GM10248 (cell line): ENCODE measurements at regions not wholly inside any gene's neighbourhood (a gene's known extent, or its start where the extent isn't known, plus 50 kb on each side); places are given as distances from the start of the nearest gene placed in this dataset.

Experiments
- CTCF ChIA-PET: fragments of 300-600 bp; sonication (Branson Sonifier 250); formaldehyde crosslinking; extraction: SDS; loops from one replicate; lab custom pipeline; 2021; ENCODE audit warnings: antibody characterized with exemption; lab: Yijun Ruan, JAX
- POLR2A ChIA-PET: fragments of 350-650 bp; sonication (Branson Sonifier 250); formaldehyde crosslinking; extraction: SDS; loops from one replicate; lab custom pipeline; 2020; ENCODE audit warnings: antibody characterized with exemption; lab: Yijun Ruan, JAX
- DNase-seq: peaks from one replicate; pipeline ENCODE4 v3.0.0; 2012; ENCODE audit errors: extremely low spot score
- TF ChIP-seq, protein P1 (sequence below): IDR thresholded peaks from 2 replicates; pipeline ENCODE4 v1.5.1; 2012; ENCODE audit warnings: mild to moderate bottlenecking, low read depth; ENCODE audit errors: extremely low read depth, missing control alignments, control extremely low read depth

DNA sequence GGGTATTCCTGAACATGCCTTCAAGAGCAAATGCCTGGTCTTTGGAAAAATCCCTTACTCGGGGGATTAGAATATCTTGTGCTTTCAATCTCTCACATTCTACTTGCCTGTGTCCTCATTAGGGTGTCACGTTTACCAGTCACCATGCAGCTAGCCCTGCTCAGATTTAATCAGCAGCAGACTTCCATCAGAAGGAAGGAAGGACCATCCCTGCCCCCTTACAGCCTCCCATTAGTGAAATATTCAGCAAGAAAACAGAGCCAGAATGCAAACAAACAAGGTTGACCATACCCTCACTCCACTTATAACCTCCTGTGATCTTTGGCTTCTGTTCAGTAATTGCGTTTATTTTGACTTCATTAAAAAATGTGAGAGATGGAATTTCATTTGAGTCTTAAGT, 208.6 kb downstream of the CXCL12 start:
- POLR2A ChIA-PET = no interaction called here
- CTCF ChIA-PET = no interaction called here
- TF ChIP-seq, protein P1, sequence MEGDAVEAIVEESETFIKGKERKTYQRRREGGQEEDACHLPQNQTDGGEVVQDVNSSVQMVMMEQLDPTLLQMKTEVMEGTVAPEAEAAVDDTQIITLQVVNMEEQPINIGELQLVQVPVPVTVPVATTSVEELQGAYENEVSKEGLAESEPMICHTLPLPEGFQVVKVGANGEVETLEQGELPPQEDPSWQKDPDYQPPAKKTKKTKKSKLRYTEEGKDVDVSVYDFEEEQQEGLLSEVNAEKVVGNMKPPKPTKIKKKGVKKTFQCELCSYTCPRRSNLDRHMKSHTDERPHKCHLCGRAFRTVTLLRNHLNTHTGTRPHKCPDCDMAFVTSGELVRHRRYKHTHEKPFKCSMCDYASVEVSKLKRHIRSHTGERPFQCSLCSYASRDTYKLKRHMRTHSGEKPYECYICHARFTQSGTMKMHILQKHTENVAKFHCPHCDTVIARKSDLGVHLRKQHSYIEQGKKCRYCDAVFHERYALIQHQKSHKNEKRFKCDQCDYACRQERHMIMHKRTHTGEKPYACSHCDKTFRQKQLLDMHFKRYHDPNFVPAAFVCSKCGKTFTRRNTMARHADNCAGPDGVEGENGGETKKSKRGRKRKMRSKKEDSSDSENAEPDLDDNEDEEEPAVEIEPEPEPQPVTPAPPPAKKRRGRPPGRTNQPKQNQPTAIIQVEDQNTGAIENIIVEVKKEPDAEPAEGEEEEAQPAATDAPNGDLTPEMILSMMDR = no peak
- no peak for DNase-seq

DNA sequence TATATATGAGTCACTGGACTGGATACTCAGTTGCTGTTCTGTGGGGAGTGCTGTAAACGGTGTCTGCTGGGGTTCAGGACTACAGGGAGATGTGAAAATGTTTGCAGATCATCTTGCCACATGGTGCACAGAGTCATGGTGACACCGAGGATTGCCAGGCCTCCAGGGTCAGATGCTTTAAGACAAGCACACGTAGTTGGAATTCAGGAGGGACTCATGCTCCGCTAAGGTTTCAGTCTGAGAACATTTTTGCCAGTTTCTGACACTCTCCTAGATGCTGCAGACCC, 211.3 kb downstream of the CXCL12 start:
- ChIA-PET POLR2A (no interaction called here), CTCF (interaction anchor here (1.3 to 2.0 kb wide), 2 partner anchors 9 to 23 kb away, joined by 3 to 6 read pairs; no protein-coding TSS in a partner anchor)
- DNase-seq = no peak
- TF ChIP-seq, protein P1 = no peak

DNA sequence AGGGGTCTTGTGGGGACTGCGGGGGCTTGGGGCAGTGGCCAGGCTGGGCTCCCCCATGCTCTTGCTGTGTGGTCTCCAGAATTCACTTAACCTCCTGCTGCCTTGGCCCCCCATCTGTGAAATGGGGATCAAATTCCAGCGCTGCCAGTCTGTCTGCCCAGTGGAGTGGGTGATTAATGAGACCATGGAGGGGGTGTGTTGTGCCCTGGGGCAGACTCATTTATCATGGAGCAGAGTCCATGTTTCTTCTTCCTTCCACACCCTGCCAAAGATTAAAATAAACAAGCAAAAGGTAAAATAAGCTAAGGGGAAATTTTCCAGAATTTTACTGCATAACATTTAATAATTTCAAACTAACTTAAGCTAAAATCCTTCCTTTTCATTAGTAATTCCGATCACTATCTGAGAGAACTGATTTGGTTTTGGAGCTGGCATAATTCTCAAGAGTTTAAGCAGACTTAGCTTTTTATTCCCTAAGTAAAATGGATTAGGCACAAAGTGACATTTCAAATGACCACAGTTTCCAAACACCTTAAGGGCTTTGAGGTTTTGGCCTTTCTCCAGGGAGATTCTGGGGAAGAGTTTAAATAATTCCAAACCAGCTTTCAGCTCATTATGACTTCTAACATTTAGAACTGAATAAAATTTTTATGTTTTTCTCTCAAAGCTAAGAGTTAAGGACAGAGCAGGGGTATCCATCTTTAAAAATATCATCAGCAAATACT, 211.9 kb downstream of the CXCL12 start:
- TF ChIP-seq, protein P1 = no peak
- no peak for DNase-seq
- ChIA-PET CTCF (interaction anchor here (1.3 to 2.0 kb wide), 2 partner anchors 8 to 23 kb away, joined by 3 to 6 read pairs; no protein-coding TSS in a partner anchor), POLR2A (no interaction called here)

DNA sequence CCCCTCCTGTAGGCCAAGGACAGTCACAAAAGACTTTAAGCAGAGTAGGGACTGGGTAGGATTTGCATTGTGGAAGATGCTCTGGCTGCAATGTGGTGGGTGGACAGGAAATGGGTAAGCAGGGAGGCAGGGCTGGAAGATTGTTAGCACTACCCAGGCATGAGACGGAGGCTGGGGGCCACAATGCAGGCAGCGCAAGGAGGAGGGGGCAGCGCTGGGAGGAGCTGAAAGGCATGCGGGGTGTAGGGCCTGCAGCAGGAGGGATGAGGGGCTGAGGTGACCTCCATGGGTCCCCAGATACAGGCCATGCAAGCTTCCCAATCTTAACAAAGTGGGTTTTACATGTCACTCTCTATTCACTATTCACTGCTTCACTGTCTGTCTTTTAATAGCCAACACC, 213.1 kb downstream of the CXCL12 start:
- CTCF ChIA-PET = interaction anchor here (2.0 kb wide), 1 partner anchor 24 kb away, joined by 6 read pairs; no protein-coding TSS in a partner anchor
- TF ChIP-seq, protein P1 = no peak
- no peak for DNase-seq
- POLR2A ChIA-PET = no interaction called here

DNA sequence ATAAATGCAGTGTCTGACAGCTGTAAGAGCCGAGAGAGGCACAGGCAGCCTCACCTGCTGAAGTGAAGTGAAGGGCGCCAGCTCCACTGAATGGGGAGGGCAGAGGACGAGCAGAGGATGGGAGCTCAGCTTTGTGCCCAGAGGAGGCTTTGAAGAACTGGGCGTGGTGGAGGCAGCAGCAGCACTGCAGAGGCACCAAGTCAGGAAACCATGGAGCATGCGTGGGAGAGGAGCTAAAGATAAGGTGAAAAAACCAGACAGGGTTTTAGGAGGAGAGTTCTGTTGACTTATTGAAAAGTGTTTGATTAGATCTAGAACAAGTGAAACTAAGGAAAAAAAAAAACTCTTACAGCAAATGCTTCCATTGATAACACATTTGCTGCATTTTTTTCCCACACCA, 216.4 kb downstream of the CXCL12 start:
- DNase-seq = no peak
- TF ChIP-seq, protein P1 = no peak
- ChIA-PET POLR2A (no interaction called here), CTCF (no interaction called here)

DNA sequence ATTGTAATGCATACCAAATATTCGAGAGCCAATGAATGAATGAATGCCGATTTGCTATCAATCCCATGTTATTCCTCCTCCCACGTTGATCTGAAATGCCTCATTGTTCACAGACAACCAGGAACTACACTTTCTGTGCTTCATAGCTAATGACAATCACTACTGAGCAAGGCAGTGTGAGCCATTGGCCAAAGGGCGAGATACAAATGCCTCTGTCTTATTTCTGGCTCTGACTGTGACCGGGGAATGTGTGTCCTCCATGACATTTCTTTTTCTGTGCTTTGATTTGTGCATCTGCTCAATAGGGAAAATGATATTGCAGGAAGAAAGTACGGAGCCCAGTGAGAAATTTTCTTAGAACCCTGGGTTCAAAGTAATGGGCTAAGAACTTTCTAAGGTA, 217.1 kb downstream of the CXCL12 start:
- TF ChIP-seq, protein P1 = no peak
- no peak for DNase-seq
- CTCF ChIA-PET = no interaction called here
- POLR2A ChIA-PET = no interaction called here
